Right renal pelvis (tissue), 4 donors: ENCODE measurements at regions not wholly inside any gene's neighbourhood (a gene's known extent, or its start where the extent isn't known, plus 50 kb on each side); places are given as distances from the start of the nearest gene placed in this dataset.

ENCODE experiments used
- DNase-seq, 4 donors: peaks; one replicate each; pipeline ENCODE4 v3.0.0-alpha.2; 2013; ENCODE audit warnings: low read depth in 4 of 4, low spot score in 3 of 4, missing footprints in 1 of 4

- DNase-seq: no peak
Observed at GRCh38 chr19:28526038-28526437, 686.9 kb downstream of the UQCRFS1 start.

GRCh38 chr19:28523619-28524018 lies 689.3 kb downstream of the UQCRFS1 start:
- no peak for DNase-seq

GRCh38 chr19:28522545-28522922 lies 690.4 kb downstream of the UQCRFS1 start:
- no peak for DNase-seq

DNA sequence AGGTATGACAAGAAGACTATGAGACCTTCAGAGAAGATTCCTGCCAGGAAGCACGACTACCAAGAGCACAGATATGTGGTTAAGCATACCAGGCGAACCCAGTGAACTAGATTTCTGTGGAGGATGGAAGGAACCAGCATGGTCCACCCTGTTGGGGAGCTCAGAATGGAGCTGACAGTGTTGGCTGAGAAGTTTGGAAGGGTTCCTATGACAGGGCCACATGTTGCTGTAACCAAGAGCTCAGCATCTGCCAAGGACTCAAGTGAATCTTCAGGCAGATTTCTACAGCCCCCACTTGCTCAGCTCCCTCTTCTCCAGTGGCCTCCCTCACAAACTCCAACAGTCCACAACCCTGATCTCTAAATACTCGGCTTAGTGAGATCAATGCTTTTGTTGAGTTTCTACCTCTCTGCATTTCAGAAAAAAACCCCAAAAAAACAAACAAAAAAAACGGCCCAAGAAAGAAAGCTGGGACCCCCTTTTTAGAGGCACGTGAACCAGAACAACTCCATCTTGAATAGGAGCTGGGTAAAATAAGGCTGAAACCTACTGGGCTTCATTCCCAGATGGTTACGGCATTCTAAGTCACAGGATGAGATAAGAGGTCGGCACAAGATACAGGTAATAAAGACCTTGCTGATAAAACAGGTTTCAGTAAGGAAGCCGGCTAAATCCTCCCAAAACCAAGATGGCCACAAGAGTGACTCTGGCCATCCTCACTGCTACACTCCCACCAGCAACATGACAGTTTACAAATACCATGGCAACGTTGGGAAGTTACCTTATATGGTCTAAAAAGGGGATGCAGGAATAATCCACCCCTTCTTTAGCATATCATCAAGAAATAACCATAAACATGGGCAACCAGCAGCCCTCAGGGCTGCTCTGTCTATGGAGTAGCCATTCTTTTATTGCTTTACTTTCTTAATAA lies 691.1 kb downstream of the UQCRFS1 start:
- DNase-seq: no peak

DNA sequence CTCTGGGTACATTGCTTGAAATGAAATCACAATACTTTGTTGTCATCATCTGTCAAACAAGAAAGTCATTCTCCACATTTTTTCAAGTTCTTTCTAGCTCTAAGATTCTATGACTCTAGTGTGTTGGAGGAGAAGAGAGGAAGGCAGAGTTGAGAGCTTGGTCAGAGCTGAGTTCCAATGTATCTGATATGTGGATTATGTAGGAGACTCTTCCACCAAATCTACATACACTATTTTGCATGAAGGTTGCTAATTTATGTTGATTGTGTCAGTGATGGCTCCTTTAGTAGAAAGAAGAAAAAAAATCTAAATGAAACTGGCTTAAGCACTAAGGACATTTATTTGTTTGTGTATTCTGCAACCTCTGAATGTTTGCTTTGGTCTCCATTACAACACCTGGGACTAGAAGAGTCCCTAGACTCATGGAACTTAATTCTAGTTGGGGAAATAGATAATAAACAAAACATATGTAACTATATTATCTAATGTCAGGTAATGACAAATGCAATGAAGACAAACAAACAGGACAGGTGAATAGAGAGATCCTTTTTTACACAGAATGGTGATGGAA lies 691.9 kb downstream of the UQCRFS1 start:
- DNase-seq: no peak

DNA sequence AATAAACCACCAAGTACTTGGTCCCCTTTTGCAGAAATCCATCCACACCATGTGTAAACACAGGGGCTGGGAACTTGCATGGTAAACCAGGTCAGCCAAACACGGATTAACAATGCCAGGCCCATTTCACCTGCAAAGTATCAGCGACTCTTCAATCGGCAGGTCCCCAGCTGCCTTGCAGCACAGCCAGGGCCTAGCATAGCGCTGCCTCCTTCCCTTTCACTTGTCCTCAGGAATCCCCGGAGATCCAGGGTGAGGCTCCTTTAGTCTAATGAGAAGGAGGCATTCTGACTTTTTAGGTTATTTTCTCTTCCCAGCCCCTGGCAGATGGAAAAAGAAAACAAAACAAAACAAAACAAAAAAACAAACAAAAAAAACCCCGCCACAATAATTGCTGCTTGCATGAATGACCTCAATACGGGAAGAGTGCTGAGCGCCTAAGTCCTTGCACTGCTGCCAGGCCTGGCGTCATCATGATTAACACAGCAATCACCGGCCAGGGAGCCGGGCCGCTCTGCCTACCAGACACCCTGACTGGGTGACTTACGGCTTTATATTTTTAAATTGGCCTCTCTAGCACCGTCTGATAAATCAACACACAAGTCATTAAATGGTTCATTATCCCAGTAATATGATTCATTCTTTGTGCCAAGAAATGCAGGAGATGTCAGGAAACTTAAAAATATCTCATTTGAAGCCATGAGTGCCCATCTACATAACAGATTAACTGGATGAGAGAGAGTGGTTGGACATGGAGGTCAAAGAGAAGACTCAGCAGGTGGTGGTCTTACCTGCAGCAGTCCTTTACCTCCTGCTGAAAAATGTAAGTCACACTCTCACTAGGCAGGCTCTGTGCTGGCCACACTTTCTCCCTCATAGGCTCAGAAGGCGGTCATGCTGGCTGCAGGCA lies 692.7 kb downstream of the UQCRFS1 start:
- DNase-seq: no peak

DNA sequence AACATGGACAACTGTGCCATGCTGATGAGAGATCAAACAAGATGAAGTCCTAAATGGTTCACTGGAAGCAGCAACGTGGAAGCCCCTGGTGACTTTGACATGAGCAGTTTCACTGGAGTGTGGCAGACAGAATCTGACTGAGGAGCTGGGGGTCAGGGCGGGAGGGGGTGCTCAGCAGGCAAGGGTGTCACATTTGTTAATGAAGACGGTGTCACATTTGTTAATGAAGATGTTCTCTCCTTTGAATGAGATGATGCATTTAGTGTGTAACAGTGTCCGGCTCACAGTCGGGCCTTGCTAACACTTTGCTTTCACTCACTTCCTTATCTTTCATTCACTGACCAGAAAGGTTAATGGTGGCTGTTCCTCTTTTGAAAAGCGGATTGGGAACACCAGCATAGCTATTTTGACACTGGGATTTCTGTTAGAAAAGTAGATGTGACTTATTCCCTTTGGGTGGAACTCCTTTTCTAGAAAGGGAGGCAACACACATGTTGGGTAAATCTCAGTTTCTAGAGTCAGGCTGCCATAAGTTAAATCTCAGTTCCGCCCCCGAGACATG lies 693.7 kb downstream of the UQCRFS1 start:
- DNase-seq: no peak

DNA sequence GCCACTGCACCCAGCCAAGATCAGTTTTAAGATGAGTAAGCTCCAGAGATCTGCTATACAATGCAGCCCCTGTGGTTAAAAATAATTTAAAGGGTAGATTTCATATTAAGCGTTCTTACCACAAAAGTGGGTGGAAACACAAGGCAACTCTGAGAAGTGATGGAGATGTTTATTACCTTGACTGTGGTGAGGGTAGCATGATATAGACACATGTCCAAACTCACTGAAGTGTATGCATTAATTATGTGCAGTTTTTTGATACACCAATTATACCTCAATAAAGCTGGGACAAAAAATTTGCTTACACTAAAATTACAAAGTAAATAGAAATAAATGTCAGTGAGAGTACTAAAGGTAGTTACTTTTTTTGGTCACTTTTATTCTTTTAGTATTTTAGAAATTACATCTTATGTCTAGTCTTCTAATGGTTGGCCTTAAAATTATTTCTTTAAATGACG lies 696.5 kb downstream of the UQCRFS1 start:
- no peak for DNase-seq

DNA sequence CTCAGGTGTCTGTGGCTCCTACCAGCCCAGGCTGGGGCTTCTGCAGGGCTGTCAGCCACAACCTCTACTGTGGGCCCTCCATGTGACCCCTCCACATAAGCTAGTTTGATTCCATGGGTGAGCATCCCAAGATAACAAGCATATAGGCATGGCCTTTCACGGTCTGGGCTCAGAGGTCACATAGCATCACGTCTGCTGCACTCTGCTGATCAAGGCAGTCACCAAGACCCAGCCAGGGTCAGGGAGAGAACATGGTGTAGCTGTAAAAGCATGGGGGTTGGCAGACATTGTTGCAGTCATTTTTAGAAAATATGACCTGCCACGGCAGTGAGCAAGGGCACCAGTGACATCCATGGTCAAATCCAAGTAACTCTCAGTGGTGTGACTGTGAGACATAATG lies 698.8 kb downstream of the UQCRFS1 start:
- DNase-seq: no peak

DNA sequence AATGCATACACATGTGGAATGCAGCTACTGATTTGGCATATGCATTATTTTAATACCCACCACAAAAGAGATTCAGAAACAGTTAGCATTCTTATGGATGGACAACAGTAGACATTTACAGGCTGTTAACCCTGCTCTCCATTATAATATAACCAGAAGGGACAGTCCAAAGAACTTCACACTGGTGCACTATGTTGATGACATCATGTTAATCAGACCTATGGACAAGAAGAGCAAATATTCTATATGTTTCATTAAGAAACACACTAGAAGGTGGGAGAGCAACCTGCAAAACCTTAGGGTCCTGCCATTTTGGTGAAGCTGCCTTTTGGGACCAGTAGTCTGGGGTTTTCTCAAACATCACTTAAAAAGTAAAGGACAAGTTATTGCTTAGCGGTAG lies 701.3 kb downstream of the UQCRFS1 start:
- no peak for DNase-seq

DNA sequence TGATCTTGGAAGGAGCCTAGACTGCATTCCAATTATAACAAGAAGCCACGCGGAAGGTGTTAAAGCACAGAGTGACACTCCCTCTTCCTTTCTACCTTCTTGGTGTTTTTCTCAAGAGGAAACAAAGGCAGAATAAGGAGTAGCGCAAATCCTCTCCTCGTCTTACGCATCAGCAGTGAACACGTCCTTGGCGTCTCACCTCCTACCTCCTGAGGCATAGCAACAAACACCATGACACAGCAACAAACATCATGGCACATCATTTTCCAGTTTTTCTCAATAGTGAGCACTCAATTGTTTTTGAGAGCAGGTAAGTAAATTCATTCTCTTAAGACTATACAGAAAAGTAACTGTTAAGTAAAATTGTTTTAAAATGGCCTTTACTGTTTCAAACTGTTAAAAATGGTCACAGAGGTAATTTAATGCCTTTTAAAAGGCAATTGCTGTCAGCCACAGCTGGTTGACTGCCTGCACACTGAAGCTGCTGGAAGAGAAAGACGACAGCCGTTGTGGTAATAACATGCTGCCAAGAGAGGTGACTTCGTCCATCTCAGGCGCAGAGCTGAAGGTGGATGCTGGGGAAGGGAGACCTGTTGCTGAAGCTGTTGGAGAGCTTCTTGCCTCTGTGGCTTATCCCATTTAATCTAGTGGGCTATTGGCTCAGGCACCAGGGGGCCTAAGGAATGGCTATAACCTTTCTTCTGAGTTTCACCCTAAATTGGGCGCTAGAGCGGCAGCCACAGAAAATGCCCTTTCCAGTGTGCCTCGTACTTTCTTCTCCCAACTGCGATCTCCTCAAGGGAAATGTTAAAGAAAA lies 703.7 kb downstream of the UQCRFS1 start:
- DNase-seq: no peak

GRCh38 chr19:28508666-28509065 lies 704.3 kb downstream of the UQCRFS1 start:
- DNase-seq: no peak

GRCh38 chr19:28505933-28506332 lies 707.0 kb downstream of the UQCRFS1 start:
- no peak for DNase-seq

- DNase-seq: no peak
Observed at GRCh38 chr19:28505134-28505533, 707.8 kb downstream of the UQCRFS1 start.

DNA sequence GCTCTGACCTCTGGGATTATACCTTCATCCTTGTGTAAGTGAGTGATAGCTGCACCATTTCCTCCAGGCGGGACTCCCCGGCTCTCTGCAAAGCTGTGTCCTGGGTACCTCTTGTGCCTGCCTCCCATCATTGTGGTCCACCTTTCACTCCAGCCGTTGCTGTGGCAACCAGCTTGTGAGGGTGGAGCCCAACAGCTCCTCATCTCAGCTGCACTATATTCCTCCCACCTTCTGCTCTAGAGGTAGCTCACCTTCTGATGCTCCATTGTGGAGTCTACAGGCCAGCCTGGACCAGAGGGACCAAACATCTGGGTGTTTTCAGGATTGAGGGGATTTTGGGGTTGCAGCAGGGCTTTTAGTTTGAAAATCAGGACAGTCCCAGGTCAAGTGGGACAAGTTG lies 708.2 kb downstream of the UQCRFS1 start:
- no peak for DNase-seq

DNA sequence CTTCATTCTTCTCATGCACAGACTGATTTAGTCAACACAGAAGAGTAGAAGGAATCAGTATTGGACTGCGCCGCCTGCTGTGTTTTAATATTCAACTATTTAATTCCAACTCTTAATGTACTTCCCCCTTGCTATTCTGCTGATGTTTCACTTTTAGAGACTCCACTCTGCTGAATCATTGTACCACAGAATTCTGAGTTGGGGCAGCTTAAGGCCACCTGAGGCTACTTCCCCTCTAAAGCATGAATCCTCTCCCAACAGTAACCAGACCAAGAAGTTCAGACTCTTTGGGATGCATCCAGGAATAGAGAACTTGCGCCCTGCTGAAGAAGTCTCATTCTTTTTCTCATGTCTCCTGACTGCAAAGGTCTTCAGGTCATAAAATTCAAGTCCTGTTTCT lies 708.8 kb downstream of the UQCRFS1 start:
- DNase-seq: no peak

GRCh38 chr19:28502879-28503734 lies 709.8 kb downstream of the UQCRFS1 start:
- DNase-seq: no peak

DNA sequence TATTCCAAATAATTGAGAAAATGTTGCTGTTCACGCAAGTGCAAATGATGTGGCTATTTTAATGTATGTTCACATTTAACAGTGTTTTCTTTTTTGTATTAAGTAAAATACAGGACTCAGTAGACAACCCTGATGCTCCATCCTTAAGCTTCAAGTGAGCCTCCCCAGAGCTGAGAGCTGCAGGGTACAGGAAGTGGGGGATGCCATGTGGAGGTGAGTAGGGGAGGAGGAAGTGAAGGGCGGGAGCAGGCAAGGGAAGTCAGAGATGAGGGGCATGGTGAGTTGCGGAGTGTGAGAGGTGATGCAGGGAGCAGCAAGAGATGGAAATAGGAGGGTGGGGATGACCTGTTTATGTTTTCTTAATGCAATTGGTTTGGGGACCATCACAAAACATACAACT lies 711.0 kb downstream of the UQCRFS1 start:
- no peak for DNase-seq

- DNase-seq: no peak
Observed at GRCh38 chr19:28500982-28501630, 711.8 kb downstream of the UQCRFS1 start.
